SH-SY5Y (cell line): ENCODE measurements at regions not wholly inside any gene's neighbourhood (a gene's known extent, or its start where the extent isn't known, plus 50 kb on each side); places are given as distances from the start of the nearest gene placed in this dataset.

ENCODE experiments used
- GATA2 ChIP-seq: IDR thresholded peaks from 2 replicates; pipeline ENCODE4 v1.6.1; 2011; ENCODE audit warnings: mild to moderate bottlenecking, low read depth, low read length
- GATA3 ChIP-seq: IDR thresholded peaks from 2 replicates; pipeline ENCODE4 v1.6.1; 2011; ENCODE audit warnings: low read depth, mild to moderate bottlenecking, low read length, moderate library complexity

- TF ChIP-seq GATA2 (no peak), GATA3 (no peak)
Measured at GRCh38 chr2:226312155-226312554, 487.5 kb downstream of the IRS1 start.
